ENCODE measurements at regions not wholly inside any gene's neighbourhood (a gene's known extent, or its start where the extent isn't known, plus 50 kb on each side); places are given as distances from the start of the nearest gene placed in this dataset.
"Not testable (repeated sequence)": the region's sequence is repeated elsewhere in the genome, so short reads cannot be mapped to it uniquely, and the experiment has no call there.

DNA sequence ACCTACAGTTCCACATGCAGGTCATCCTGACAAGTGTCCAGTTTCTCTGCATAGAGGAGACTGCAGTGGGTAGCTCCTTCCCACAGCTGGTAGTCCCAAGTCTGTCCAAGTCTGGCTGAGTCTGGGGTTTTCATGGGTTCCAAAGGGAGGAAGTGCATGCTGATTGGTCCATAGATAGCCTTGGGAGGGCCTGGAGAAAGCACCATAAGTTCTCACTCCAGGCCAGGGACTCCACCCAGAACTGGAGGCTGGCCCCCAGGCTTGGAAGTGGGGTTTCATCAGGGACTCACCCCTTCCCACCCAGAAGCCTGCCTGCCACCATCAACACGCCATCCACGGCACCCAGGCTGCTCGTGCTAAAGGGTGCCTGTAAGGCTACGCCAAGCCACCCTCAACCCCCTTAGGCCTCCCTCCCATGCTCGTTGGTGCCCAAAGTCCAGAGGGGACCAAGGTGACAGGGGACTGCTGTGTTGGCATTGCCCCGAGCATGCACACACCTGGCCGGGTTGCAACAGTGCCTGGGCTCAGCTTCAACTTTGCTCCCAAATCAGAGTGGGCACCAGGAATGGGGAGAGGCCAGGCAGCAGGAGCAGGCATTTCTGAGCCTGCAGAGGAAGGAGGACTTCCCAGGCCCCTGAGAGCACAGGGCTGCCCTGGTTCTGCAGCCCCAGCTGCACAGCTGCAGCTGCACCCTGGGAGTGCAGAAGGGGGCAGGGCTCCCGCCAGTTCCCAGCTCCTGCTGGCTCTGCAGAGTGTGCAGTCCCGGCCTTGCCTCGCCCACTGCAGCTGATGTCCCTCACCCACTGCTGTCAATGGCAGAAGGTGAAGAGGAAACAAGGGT, 116.5 kb upstream of the MAP2 start:
- TF ChIP-seq CTCF (IDR thresholded peaks at IDR 0.05; ENCODE audit: insufficient read depth, missing control alignments): no peak
- no peak for DNase-seq (ENCODE audit: insufficient read length, low spot score)
- no peak for FAIRE-seq

GRCh38 chr2:209308415-209308814, 115.4 kb upstream of the MAP2 start:
- no peak for TF ChIP-seq CTCF (IDR thresholded peaks at IDR 0.05; ENCODE audit: insufficient read depth, missing control alignments)
- DNase-seq (ENCODE audit: insufficient read length, low spot score) (no peak), FAIRE-seq (no peak)

GRCh38 chr2:209311948-209312347, 111.9 kb upstream of the MAP2 start:
- DNase-seq (ENCODE audit: insufficient read length, low spot score) (no peak), FAIRE-seq (no peak)
- no peak for TF ChIP-seq CTCF (IDR thresholded peaks at IDR 0.05; ENCODE audit: insufficient read depth, missing control alignments)

GRCh38 chr2:209312450-209312849, 111.4 kb upstream of the MAP2 start:
- FAIRE-seq; DNase-seq (ENCODE audit: insufficient read length, low spot score): not testable (repeated sequence)

GRCh38 chr2:209314653-209315052, 109.2 kb upstream of the MAP2 start:
- FAIRE-seq (peak; percentile 21), DNase-seq (ENCODE audit: insufficient read length, low spot score) (no peak)
- TF ChIP-seq CTCF (IDR thresholded peaks at IDR 0.05; ENCODE audit: insufficient read depth, missing control alignments): no peak

DNA sequence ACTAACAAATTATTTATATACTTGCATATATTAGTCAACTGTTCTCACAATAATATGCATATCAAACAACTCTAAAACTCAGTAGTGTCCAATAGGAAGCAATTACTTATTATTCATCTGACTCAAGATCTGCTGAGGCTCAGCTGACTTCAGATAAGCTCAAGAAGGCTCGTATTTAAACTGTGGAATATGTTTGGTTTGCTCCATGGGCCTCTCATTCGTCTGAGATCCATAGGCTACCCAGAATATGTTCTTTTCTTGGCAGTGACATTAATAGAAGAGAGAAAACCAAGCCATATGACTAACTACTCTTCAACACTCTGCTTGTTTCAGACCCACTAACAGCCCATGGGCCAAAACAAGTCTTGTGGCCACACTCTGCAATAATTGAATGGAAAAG, 107.7 kb upstream of the MAP2 start:
- DNase-seq (ENCODE audit: insufficient read length, low spot score) (no peak), FAIRE-seq (no peak)
- TF ChIP-seq CTCF (IDR thresholded peaks at IDR 0.05; ENCODE audit: insufficient read depth, missing control alignments): no peak

- no peak for FAIRE-seq
- DNase-seq (ENCODE audit: insufficient read length, low spot score): no peak
- no peak for TF ChIP-seq CTCF (IDR thresholded peaks at IDR 0.05; ENCODE audit: insufficient read depth, missing control alignments)
Measured at GRCh38 chr2:209321076-209321475, 102.8 kb upstream of the MAP2 start.

Data from D721Med (cell line).